HG03025 (cell line): ENCODE measurements at regions not wholly inside any gene's neighbourhood (a gene's known extent, or its start where the extent isn't known, plus 50 kb on each side); places are given as distances from the start of the nearest gene placed in this dataset.
"Not testable (repeated sequence)": the region's sequence is repeated elsewhere in the genome, so short reads cannot be mapped to it uniquely, and the experiment has no call there.

Source experiments
- ATAC-seq: cut with Tn5 transposase; IDR thresholded peaks from one replicate; pipeline ENCODE4 v1.9.1; 2021; ENCODE audit warnings: mild to moderate bottlenecking, moderate library complexity; ENCODE audit not compliant: unreplicated experiment, low FRiP score

DNA sequence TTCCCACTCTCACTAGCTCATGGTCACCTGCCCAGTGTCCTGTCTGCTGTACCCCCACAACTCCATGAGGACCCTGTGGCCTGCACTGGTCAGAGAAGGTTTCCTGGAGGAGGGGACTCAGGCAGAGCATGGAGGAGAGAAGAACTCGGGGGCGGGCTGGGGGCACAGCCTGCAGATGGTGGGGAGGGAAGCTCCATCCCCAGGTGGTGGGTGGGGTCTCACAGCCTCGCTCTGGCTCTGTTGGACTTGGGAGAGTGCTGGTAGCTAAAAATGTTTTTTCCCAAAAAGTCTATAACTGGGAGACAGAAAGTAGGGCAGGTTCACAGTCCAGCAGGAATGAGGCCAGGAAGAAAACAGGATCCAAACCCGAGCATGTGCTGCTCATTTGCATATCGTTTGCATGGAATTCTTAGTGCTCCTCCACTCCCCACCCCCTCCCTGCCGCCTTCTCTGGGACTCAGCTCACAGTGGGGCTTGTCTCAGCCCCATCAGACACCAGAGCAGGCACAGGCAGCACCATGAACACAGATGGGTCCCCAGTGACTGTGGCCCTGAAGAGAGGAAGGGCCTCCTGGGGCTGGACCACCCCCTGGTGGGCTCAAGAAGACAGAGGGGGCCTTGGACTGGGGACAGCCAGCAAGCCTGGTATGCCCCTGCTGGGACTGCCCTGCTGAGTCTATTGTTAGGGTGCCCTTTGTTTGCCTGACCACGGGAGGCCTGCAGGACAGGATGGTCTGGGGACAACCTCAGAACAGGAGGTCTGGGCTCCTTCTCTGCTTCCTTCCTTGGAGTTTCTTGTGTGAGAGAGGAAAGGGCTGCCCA, 67.0 kb upstream of the SFSWAP start:
- no peak for ATAC-seq

DNA sequence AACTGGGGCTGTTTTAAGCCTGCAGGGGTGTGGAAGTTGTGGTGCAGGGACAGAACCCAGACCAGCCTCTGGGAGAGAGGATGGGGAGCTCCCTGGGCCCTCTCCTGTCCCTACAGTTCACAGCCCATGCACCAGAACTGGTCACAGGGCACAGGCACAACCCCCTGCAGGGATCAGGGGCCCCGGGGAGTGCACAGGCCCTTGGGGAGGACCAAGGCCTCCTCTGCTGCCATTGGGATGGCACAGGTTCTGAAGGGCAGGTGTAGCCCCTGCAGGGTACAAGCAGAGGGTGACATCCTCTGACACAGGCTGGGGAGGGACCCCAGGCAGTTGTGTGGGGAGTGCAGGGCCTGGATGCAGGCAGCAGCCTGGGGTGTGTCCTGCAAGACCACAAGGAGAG, 66.4 kb upstream of the SFSWAP start:
- no peak for ATAC-seq

DNA sequence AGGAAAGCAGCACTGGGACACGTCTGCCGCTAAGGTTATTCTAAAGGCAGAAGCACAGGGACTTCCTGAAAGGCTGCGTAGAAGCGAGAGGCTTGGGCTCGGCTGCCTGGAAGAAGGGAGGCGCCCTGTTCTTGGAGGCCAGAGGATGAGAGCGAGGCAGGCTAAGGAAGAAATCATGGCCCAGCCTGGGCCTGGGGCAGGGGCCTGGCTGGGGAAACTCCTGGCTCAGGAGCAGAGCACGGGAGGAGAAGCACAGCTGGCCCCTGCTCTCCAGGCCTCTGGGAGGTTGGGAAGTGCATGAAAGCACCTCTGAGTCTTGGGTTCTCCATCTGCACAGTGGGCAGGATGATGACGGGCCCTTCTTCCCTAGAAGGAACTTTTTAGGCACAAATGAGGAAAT, 66.0 kb upstream of the SFSWAP start:
- ATAC-seq = not testable (repeated sequence)

DNA sequence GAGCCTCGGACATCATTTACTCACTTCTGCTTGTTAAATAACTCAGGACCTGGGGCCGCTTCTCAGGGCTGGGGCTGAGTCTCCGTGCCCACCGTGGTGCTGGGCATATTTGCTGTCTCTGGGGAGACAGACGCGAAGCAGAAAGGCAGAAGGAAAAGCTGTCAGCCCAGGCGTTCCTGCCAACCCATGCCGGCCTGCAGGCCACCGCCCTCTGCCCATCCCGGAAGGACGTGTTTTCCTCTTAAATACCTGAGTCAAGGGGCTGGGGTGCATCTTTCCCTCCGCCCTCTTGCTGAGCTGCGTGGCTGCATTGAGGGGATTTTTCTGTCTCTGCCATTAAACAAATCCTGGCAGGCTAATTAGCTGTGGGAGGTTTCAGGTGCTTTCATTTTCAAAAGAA, 65.3 kb upstream of the SFSWAP start:
- not testable (repeated sequence) for ATAC-seq

DNA sequence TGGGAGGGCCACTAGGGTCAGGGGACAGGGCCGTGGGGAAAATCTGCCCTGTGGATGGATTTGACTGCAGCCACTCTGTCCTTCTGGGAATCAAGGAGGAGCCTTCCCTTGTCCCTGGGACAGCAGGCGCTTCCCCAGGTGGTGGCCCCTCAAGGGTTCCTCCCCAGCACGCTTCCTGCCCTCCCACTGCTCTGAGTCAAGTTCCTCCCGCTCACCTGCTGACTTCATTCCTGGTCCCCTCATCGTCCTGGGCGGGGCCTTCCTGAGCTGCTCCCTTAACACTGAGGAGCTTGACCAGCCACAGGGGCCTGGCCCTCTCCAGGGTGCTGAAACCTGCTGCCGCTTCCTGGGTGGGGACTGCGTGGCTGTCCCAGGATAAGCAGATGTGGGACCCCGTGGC, 64.4 kb upstream of the SFSWAP start:
- ATAC-seq = not testable (repeated sequence)

DNA sequence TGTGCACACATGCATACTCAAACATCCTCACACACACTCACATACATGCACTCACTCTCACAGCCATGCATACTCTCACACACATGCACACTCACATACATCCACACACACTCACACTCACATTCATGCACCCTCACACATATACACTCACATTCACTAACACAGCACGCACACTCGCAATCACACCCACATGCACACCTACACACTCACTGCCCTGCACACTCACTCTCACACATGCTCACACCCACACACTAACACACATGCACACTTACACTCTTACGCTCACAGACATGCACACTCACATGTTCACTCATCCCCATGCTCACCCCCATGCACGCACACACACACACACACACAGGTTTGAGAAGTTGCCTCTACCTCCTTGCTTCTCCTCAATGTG, 63.2 kb upstream of the SFSWAP start:
- ATAC-seq = no peak

DNA sequence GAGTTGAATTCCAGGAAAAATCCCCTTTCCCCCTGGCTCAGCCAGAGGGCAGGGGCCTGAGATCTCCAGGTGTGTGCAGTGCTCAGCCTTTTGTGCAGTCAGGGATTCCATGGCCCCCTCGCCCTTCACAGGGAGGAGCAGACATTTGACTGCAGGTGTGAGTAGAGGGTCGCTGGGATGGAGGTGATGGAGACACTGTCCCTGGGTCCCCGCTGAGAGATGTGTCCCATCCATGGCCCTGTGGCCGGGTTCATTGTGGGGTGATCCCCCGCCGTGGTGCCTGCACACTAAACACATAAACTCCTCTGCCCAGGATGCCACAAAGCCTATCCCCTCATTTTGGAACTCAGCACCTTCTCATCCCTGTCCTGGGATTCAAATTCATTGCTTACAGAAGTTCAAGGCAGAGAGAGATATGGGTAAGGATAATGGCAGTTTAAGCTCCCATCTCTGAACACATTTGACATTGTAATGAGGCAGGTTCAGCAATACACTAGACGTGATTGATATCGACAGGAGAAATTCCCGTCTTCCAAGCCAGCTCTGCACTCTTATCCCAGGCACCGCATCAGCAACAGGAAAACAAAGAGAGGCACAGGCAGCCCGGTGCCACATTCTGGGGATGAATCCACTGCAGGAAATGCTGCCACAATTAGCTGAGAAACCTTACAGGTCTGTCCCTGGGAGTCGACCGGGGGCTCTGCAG, 55.3 kb upstream of the SFSWAP start:
- ATAC-seq = not testable (repeated sequence)

DNA sequence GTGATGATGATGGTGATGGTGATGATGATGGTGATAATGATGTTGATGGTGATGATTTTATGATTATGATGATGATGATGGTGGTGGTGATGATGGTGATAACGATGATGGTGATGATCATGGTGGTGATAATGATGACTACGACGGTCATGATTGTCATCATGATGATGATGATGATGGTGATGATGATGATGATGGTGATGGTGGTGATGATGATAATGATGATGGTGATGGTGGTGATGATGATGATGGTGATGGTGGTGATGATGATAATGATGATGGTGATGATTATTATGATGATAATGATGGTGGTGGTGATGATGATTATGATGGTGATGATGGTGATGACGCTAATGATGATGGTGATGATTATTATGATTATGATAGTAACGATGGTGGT, 54.1 kb upstream of the SFSWAP start:
- ATAC-seq = not testable (repeated sequence)

DNA sequence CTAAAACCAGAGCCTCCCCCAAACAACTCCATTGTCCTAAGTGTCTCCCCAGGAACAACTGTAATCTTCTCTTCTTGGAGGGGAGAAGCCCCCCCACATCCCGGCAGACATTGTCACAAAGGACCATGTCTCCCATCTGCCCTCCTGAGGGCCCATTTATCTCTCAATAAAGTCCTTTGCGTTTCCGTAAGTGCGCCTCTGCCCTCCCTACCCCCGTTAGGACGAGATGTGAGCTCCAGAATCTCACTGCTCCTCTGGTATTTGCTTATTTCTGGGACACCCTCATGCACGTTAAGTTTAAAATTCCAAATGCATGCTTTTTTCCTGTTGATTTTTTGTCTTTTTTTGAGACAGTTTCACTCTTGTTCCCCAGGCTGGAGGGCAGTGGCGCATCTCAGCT, 52.3 kb upstream of the SFSWAP start:
- not testable (repeated sequence) for ATAC-seq

DNA sequence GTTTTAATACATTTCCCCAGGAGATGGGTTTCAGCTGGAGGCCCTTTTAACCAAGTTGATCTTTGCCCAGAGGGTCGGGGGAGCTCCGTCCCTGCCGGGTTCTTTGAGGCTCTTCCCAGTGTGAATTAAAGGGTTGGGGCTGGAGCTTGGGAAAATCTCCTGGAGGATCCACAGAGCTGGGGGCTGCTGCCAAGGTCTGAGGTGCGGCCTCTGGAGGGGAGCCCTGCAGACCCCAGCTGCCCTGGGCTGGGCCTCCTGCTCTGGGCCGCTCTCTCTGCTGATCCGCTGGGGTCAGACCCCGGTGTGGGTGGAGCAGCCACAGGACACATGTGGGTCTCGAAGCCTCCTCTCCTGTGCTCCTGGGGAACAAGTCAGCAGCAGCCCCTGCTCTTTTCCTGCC, 51.4 kb upstream of the SFSWAP start:
- not testable (repeated sequence) for ATAC-seq

DNA sequence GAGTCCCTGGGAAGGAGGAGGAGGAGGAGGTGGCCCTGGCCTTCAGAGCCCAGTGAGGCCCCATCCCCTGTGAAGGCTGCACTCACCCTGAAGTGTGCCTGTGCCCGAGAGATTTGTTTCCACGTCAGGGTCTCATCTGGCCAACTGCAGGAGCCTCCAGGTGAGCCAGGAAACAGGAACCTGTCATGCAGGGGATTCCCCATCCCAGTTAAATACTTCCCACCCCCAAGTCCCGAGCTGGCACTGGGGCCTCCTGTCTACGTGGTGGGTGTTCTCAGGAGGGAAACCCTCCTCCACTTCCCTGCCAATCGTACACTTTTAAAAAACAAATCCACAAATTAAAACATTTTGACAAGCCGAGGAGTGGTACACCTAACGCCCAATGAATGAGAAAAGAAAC, 50.9 kb upstream of the SFSWAP start:
- not testable (repeated sequence) for ATAC-seq

DNA sequence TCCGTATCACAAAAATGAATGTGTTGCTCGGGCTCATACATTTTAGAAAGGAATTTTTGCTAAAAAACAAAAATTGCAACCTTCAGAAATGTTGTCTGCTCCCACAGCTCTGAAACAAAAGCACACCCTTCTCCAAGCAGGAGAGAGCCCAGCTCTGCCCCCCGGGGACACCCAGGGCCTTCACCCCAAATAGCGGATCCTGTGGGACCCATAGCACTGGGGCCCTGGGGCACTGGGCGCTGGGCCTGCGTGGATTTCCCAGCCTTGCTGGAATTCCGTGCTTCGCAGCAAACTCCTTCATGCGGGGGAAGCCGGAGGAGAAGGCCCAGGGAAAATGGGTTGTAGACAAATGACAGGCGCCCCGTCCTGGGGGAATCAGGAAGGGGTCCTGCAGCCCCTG, 50.5 kb upstream of the SFSWAP start:
- not testable (repeated sequence) for ATAC-seq
